SK-N-SH (cell line): ENCODE measurements at regions not wholly inside any gene's neighbourhood (a gene's known extent, or its start where the extent isn't known, plus 50 kb on each side); places are given as distances from the start of the nearest gene placed in this dataset.

ENCODE experiments used
- CTCF ChIA-PET: fragments of 300-600, 350-600 bp; formaldehyde crosslinking; extraction: SDS; loops from one replicate; lab custom pipeline; 2021; lab: Yijun Ruan, JAX
- POLR2A ChIA-PET: fragments of 350-600 bp; sonication (Branson Sonifier 250); formaldehyde crosslinking; extraction: SDS; loops from one replicate; lab custom pipeline; 2020; ENCODE audit warnings: antibody characterized with exemption, inconsistent platforms; lab: Yijun Ruan, JAX
- DNase-seq: peaks from one replicate; pipeline ENCODE4 v3.0.0; 2012
- H2AFZ ChIP-seq: fragments of 200-600 bp; sonication (generic); 2 replicates; pipeline ENCODE4 v1.8.1; 2016; ENCODE audit warnings: antibody characterized with exemption, mild to moderate bottlenecking, low read depth
- H3F3A ChIP-seq: fragments of 200-600 bp; sonication (generic); replicated peaks from 2 replicates; pipeline ENCODE3; 2016; ENCODE audit warnings: antibody characterized with exemption, mild to moderate bottlenecking; ENCODE audit not compliant: insufficient read depth
- H3K27ac ChIP-seq, 2 experiments: fragments of 200-500 bp in 1 of 2; fragments of 200-600 bp in 1 of 2; sonication (Bioruptor generic) in 1 of 2; sonication (generic), shearing (Covaris generic) in 1 of 2; 2 replicates each; pipeline versions ENCODE4 v1.5.1 to v1.6.1; 2014 to 2016; ENCODE audit warnings: low read depth in 2 of 2, inconsistent platforms in 1 of 2, low read length in 1 of 2, mild to moderate bottlenecking in 1 of 2, mixed read lengths in 1 of 2
- H3K27me3 ChIP-seq: fragments of 200-600 bp; sonication (generic), shearing (Covaris generic); 2 replicates; pipeline ENCODE4 v1.6.1; 2016; ENCODE audit warnings: mixed run types; ENCODE audit not compliant: insufficient read depth
- H3K36me3 ChIP-seq, 2 experiments: fragments of 200-500 bp in 1 of 2; fragments of 200-600 bp in 1 of 2; sonication (Bioruptor generic) in 1 of 2; sonication (generic) in 1 of 2; replicated peaks in 1 of 2; 2 replicates each; pipeline versions ENCODE3 to v1.5.1; 2014 to 2016; ENCODE audit warnings: low read length in 1 of 2, mild to moderate bottlenecking in 1 of 2; ENCODE audit not compliant: insufficient read depth in 2 of 2, control insufficient read depth in 1 of 2
- H3K4me1 ChIP-seq, 2 experiments: fragments of 200-500 bp in 1 of 2; fragments of 200-600 bp in 1 of 2; sonication (Bioruptor generic) in 1 of 2; sonication (generic), shearing (Covaris generic) in 1 of 2; 2 replicates each; pipeline versions ENCODE4 v1.5.1 to v1.6.1; 2014 to 2016; ENCODE audit warnings: low read depth in 1 of 2, low read length in 1 of 2, mixed run types in 1 of 2; ENCODE audit not compliant: insufficient read depth in 2 of 2, control insufficient read depth in 1 of 2
- H3K4me2 ChIP-seq: fragments of 200-600 bp; sonication (generic), shearing (Covaris generic); 2 replicates; pipeline ENCODE4 v1.6.1; 2017; ENCODE audit warnings: mixed run types
- H3K4me3 ChIP-seq, 2 experiments: fragments of 200-500 bp in 1 of 2; fragments of 200-600 bp in 1 of 2; sonication (Bioruptor generic) in 1 of 2; sonication (generic), shearing (Covaris generic) in 1 of 2; 2 replicates each; pipeline versions ENCODE4 v1.5.1 to v1.8.1; 2014 to 2016; ENCODE audit warnings: low read depth in 2 of 2, inconsistent platforms in 1 of 2, low read length in 1 of 2, mild to moderate bottlenecking in 1 of 2, mixed read lengths in 1 of 2, moderate library complexity in 1 of 2
- H3K79me2 ChIP-seq: fragments of 200-600 bp; sonication (generic); 2 replicates; pipeline ENCODE4 v1.8.1; 2017; ENCODE audit warnings: mild to moderate bottlenecking; ENCODE audit not compliant: insufficient read depth
- H3K9ac ChIP-seq: fragments of 200-600 bp; sonication (generic); 2 replicates; pipeline ENCODE4 v1.6.1; 2017; ENCODE audit warnings: mixed run types
- H3K9me2 ChIP-seq: fragments of 200-600 bp; sonication (generic); 2 replicates; pipeline ENCODE4 v1.6.1; 2017; ENCODE audit warnings: mixed run types
- H3K9me3 ChIP-seq: fragments of 200-600 bp; sonication (generic); 2 replicates; pipeline ENCODE4 v1.6.1; 2017; ENCODE audit warnings: mixed run types, mild to moderate bottlenecking, moderate library complexity
- H4K20me1 ChIP-seq: fragments of 200-600 bp; sonication (generic); 2 replicates; pipeline ENCODE4 v1.6.1; 2017; ENCODE audit warnings: mild to moderate bottlenecking, mixed run types; ENCODE audit not compliant: insufficient read depth
- EP300 ChIP-seq, 2 experiments: IDR thresholded peaks; 2 replicates each; pipeline versions ENCODE4 v1.4.0 to v1.6.1; 2012; ENCODE audit warnings: borderline replicate concordance in 1 of 2, low read depth in 1 of 2, low read length in 1 of 2
- FOXJ3 ChIP-seq: sonication (generic); formaldehyde crosslinking; IDR thresholded peaks from 2 replicates; pipeline ENCODE4 v1.5.1; 2020; ENCODE audit warnings: mild to moderate bottlenecking, missing genetic modification reagents
- GATA2 ChIP-seq: sonication (generic); formaldehyde crosslinking; IDR thresholded peaks from 2 replicates; pipeline ENCODE4 v1.5.0; 2020; ENCODE audit warnings: mild to moderate bottlenecking, missing genetic modification reagents
- JUND ChIP-seq: IDR thresholded peaks from 2 replicates; pipeline ENCODE4 v1.4.0; 2012
- MAX ChIP-seq: IDR thresholded peaks from 2 replicates; pipeline ENCODE4 v1.4.0; 2012; ENCODE audit warnings: low read depth
- MXI1 ChIP-seq: IDR thresholded peaks from 2 replicates; pipeline ENCODE4 v1.6.1; 2012; ENCODE audit warnings: mild to moderate bottlenecking, low read depth, low read length, improper control_type of control experiment
- NRF1 ChIP-seq: IDR thresholded peaks from 2 replicates; pipeline ENCODE4 v1.6.1; 2012; ENCODE audit warnings: low read depth, mild to moderate bottlenecking, low read length
- POLR2AphosphoS5 ChIP-seq: IDR thresholded peaks from 2 replicates; pipeline ENCODE4 v1.6.1; 2012; ENCODE audit warnings: low read depth, low read length
- RAD21 ChIP-seq: IDR thresholded peaks from 2 replicates; pipeline ENCODE4 v1.6.1; 2012; ENCODE audit warnings: mild to moderate bottlenecking, low read length
- RCOR1 ChIP-seq: fragments of 150-350 bp; IDR thresholded peaks from 2 replicates; pipeline ENCODE4 v1.6.1; 2017; ENCODE audit warnings: antibody characterized with exemption, low read length
- REST ChIP-seq: IDR thresholded peaks from 2 replicates; pipeline ENCODE4 v1.6.1; 2012; ENCODE audit warnings: mild to moderate bottlenecking, low read depth, low read length, moderate library complexity
- TAF1 ChIP-seq: IDR thresholded peaks from 2 replicates; pipeline ENCODE4 v1.6.1; 2012; ENCODE audit warnings: low read depth, mild to moderate bottlenecking, low read length, moderate library complexity, borderline replicate concordance
- USF2 ChIP-seq: fragments of 150-350 bp; IDR thresholded peaks from 2 replicates; pipeline ENCODE4 v1.6.1; 2017; ENCODE audit warnings: antibody characterized with exemption, low read length, low read depth, borderline replicate concordance
- WGBS: methylation state at CpG from one replicate; pipeline ENCODE4 v1.1.6; 2017; ENCODE audit warnings: low lambda C conversion rate; 5-methylcytosine and 5-hydroxymethylcytosine counted together
- TF ChIP-seq, protein P1 (sequence below): IDR thresholded peaks from 2 replicates; pipeline ENCODE4; 2012

DNA sequence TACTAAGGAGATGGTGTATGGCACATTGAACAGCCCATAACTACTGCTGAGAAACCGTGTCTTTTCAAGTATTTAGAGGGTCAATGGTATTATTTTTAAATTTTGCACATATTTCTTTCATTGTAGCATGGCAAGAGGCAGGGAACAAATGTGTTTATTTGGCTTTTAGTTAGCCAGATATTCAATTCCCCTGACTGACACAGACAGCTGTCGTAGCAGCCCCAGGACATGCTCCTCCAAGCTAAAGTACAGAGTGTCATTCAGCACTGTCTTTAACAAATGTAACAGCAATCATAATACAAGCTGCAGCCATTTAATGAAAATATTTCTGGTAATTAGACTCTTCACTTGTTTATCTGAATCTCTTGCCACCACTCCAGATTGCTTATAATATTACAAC is 687.1 kb downstream of the KLHL13 start:
- POLR2A ChIA-PET = no interaction called here
- no peak for DNase-seq
- no peak for TF ChIP-seq RCOR1
- no peak for TF ChIP-seq RAD21
- TF ChIP-seq, all 33 proteins: peak for 0
- Histone ChIP-seq H3K27ac (no peak overlapping the region), H3K79me2 (no peaks in the 10 kb centered on the region), H4K20me1 (no peaks in the 10 kb centered on the region), H3K4me2 (no peak overlapping the region), H3K9ac (no peak overlapping the region), H3F3A (peaks cover 8% of the 10 kb centered on the region), H3K4me3 (no peak overlapping the region), H3K4me1 (no peaks in the 10 kb centered on the region), H3K9me2 (0 out of 2 replicates have a peak, but pooled peaks cover 4% of the 10 kb centered on the region), H2AFZ (no peak overlapping the region), H3K27me3 (no peaks in the 10 kb centered on the region), H3K9me3 (no peaks in the 10 kb centered on the region), H3K36me3 (no peaks in the 10 kb centered on the region)
- CTCF ChIA-PET = no interaction called here
- 10% methylated on average over 2 of the region's 2 CpGs for WGBS

DNA sequence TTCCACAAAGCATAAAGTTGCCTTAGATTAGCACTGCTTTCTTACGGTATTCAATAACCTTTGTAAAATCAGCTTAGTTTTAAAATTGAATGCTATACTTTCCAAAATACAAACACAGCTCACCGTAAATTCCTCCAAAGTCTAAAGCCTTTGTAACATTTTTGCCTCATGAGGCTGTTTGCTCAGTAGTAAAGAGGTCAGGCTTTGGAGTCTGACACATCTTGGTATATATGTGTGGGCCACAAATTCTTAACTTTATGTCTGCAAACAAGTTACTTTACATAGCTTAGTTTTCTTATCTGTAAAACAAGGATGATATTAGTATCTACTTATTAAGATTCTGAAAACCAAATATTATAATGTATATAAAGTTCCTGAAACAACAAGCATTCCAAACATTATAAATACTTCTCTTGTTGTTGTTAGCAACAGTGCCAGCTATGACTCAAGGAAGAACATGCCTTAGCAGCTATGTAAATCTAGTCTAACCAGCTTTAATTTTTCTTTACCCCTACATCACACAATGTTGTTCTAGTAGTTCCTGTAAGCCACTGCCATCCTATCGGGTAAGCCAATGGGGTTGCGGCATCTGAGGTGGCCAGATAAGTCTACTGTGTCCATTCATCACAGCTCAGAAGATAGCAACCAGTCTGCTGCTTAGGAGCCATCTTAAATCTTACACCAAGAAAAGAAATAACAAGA is 709.0 kb downstream of the KLHL13 start:
- ChIA-PET POLR2A (no interaction called here), CTCF (no interaction called here)
- Histone ChIP-seq H3K9me3 (no peaks in the 10 kb centered on the region), H3K9me2 (no peaks in the 10 kb centered on the region), H3K4me2 (no peak overlapping the region), H3K4me3 (no peak overlapping the region), H2AFZ (no peak overlapping the region), H4K20me1 (no peaks in the 10 kb centered on the region), H3K9ac (no peak overlapping the region), H3K27ac (no peak overlapping the region), H3K36me3 (no peaks in the 10 kb centered on the region), H3K27me3 (no peaks in the 10 kb centered on the region), H3K79me2 (no peaks in the 10 kb centered on the region), H3K4me1 (no peaks in the 10 kb centered on the region), H3F3A (no peaks in the 10 kb centered on the region)
- no peak for TF ChIP-seq USF2
- TF ChIP-seq POLR2AphosphoS5 = no peak
- TF ChIP-seq, protein P1, sequence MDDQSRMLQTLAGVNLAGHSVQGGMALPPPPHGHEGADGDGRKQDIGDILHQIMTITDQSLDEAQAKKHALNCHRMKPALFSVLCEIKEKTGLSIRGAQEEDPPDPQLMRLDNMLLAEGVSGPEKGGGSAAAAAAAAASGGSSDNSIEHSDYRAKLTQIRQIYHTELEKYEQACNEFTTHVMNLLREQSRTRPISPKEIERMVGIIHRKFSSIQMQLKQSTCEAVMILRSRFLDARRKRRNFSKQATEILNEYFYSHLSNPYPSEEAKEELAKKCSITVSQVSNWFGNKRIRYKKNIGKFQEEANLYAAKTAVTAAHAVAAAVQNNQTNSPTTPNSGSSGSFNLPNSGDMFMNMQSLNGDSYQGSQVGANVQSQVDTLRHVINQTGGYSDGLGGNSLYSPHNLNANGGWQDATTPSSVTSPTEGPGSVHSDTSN = no peak
- TF ChIP-seq RCOR1 = no peak
- no peak for TF ChIP-seq TAF1
- TF ChIP-seq EP300 (IDR thresholded peaks at IDR 0.05; ENCODE audit: borderline replicate concordance in 1 of 2, low read depth in 1 of 2, low read length in 1 of 2) = no peak
- TF ChIP-seq RAD21 = no peak
- no peak for TF ChIP-seq JUND
- TF ChIP-seq MAX = no peak
- no peak for TF ChIP-seq NRF1
- no peak for TF ChIP-seq GATA2 (CRISPR knock-in tag)
- TF ChIP-seq REST = no peak
- no peak for TF ChIP-seq FOXJ3 (CRISPR knock-in tag)
- no peak for TF ChIP-seq MXI1
- WGBS = 28% methylated on average over 4 of the region's 4 CpGs
- DNase-seq = no peak
